H9 (cell line): ENCODE measurements at regions not wholly inside any gene's neighbourhood (a gene's known extent, or its start where the extent isn't known, plus 50 kb on each side); places are given as distances from the start of the nearest gene placed in this dataset.

Source experiments
- DNase-seq: peaks from one replicate; pipeline ENCODE4 v3.0.0-alpha.2; 2017
- H2AFZ ChIP-seq: one replicate; pipeline ENCODE4 v1.6.1; 2013; ENCODE audit warnings: mild to moderate bottlenecking, low read length, control low read depth, moderate library complexity
- H2AK5ac ChIP-seq: 2 replicates; pipeline ENCODE4 v1.6.1; 2013; ENCODE audit warnings: low read length, control low read depth, mixed read lengths; ENCODE audit not compliant: insufficient read length
- H2BK120ac ChIP-seq: one replicate; pipeline ENCODE4 v1.6.1; 2013; ENCODE audit warnings: low read depth, mild to moderate bottlenecking, low read length, control low read depth, inconsistent platforms; ENCODE audit not compliant: poor library complexity, severe bottlenecking
- H2BK12ac ChIP-seq: 2 replicates; pipeline ENCODE4 v1.6.1; 2013; ENCODE audit warnings: low read length, control low read depth, mixed read lengths, low read depth; ENCODE audit not compliant: insufficient read length
- H2BK15ac ChIP-seq: 2 replicates; pipeline ENCODE4 v1.6.1; 2013; ENCODE audit warnings: low read depth, low read length, control low read depth
- H2BK20ac ChIP-seq: one replicate; pipeline ENCODE4 v1.6.1; 2013; ENCODE audit warnings: low read depth, mild to moderate bottlenecking, low read length, control low read depth, inconsistent platforms; ENCODE audit not compliant: poor library complexity, severe bottlenecking
- H2BK5ac ChIP-seq: 2 replicates; pipeline ENCODE4 v1.6.1; 2013; ENCODE audit warnings: low read length, control low read depth, mixed read lengths; ENCODE audit not compliant: insufficient read length
- H3K14ac ChIP-seq: 2 replicates; pipeline ENCODE4 v1.6.1; 2013; ENCODE audit warnings: low read length, control low read depth; ENCODE audit not compliant: insufficient read depth
- H3K18ac ChIP-seq: 2 replicates; pipeline ENCODE4 v1.6.1; 2013; ENCODE audit warnings: low read depth, mild to moderate bottlenecking, mixed read lengths, low read length, control low read depth; ENCODE audit not compliant: insufficient read length
- H3K23ac ChIP-seq: 2 replicates; pipeline ENCODE4 v1.6.1; 2013; ENCODE audit warnings: low read length, control low read depth, mixed read lengths, low read depth; ENCODE audit not compliant: insufficient read length
- H3K23me2 ChIP-seq: 2 replicates; pipeline ENCODE4 v1.6.1; 2013; ENCODE audit warnings: low read depth, mild to moderate bottlenecking, mixed read lengths, low read length, control low read depth; ENCODE audit not compliant: insufficient read length, poor library complexity, severe bottlenecking
- H3K27ac ChIP-seq: 2 replicates; pipeline ENCODE4 v1.5.1; 2013; ENCODE audit warnings: low read length, control low read depth, mixed read lengths, low read depth; ENCODE audit not compliant: insufficient read length
- H3K27me3 ChIP-seq: 2 replicates; pipeline ENCODE4 v1.6.1; 2013; ENCODE audit warnings: low read length, control low read depth, inconsistent platforms; ENCODE audit not compliant: insufficient read depth
- H3K4ac ChIP-seq: 2 replicates; pipeline ENCODE4 v1.6.1; 2013; ENCODE audit warnings: low read depth, mild to moderate bottlenecking, control low read depth, inconsistent platforms, low read length, moderate library complexity
- H3K4me1 ChIP-seq: 2 replicates; pipeline ENCODE4 v1.6.1; 2013; ENCODE audit warnings: low read length, control low read depth, inconsistent platforms; ENCODE audit not compliant: insufficient read depth
- H3K4me2 ChIP-seq: 2 replicates; pipeline ENCODE4 v1.6.1; 2013; ENCODE audit warnings: low read length, control low read depth, mixed read lengths; ENCODE audit not compliant: insufficient read length, insufficient read depth
- H3K56ac ChIP-seq: 2 replicates; pipeline ENCODE4 v1.6.1; 2013; ENCODE audit warnings: low read depth, mild to moderate bottlenecking, mixed read lengths, low read length, control low read depth; ENCODE audit not compliant: insufficient read length
- H3K79me1 ChIP-seq: 2 replicates; pipeline ENCODE4 v1.6.1; 2013; ENCODE audit warnings: low read depth, mild to moderate bottlenecking, moderate library complexity, low read length, control low read depth, inconsistent platforms; ENCODE audit not compliant: insufficient read depth, poor library complexity, severe bottlenecking
- H3K79me2 ChIP-seq: 2 replicates; pipeline ENCODE4 v1.6.1; 2013; ENCODE audit warnings: low read length, control low read depth, inconsistent platforms; ENCODE audit not compliant: insufficient read depth
- H3K9ac ChIP-seq: 2 replicates; pipeline ENCODE4 v1.6.1; 2013; ENCODE audit warnings: low read length, control low read depth, mixed read lengths; ENCODE audit not compliant: insufficient read length; ENCODE audit errors: extremely low read depth
- H3K9me3 ChIP-seq: one replicate; pipeline ENCODE4 v1.6.1; 2013; ENCODE audit warnings: low read depth, low read length, inconsistent platforms; ENCODE audit not compliant: control insufficient read depth
- H3T11ph ChIP-seq: one replicate; pipeline ENCODE4 v1.6.1; 2013; ENCODE audit warnings: mild to moderate bottlenecking, low read length, control low read depth, inconsistent platforms
- H4K20me1 ChIP-seq: one replicate; pipeline ENCODE4 v1.6.1; 2013; ENCODE audit not compliant: control insufficient read depth, insufficient read length, insufficient read depth
- H4K5ac ChIP-seq: 2 replicates; pipeline ENCODE4 v1.6.1; 2013; ENCODE audit warnings: low read depth, mild to moderate bottlenecking, mixed read lengths, low read length, control low read depth; ENCODE audit not compliant: insufficient read length
- H4K8ac ChIP-seq: replicated peaks from 2 replicates; pipeline ENCODE4 v1.6.1; 2013; ENCODE audit warnings: low read length, control low read depth, mixed read lengths, low read depth; ENCODE audit not compliant: insufficient read length
- H4K91ac ChIP-seq: 2 replicates; pipeline ENCODE4 v1.6.1; 2013; ENCODE audit warnings: low read depth, mild to moderate bottlenecking, moderate library complexity, mixed read lengths, low read length, control low read depth; ENCODE audit not compliant: insufficient read length
- H3K27ac Mint-ChIP-seq, 3 experiments: 2 replicates in 2 of 3; 3 replicates in 1 of 3; pipeline ENCODE4 v1.8.0; 2020 to 2021; ENCODE audit warnings: mixed read lengths in 3 of 3, mild to moderate bottlenecking in 1 of 3, moderate library complexity in 1 of 3
- H3K27me3 Mint-ChIP-seq: 2 replicates; pipeline ENCODE4 v1.8.0; 2021; ENCODE audit warnings: low read depth, mild to moderate bottlenecking, moderate library complexity, mixed read lengths
- H3K36me3 Mint-ChIP-seq, 3 experiments: 2 replicates in 2 of 3; 3 replicates in 1 of 3; pipeline ENCODE4 v1.8.0; 2020 to 2021; ENCODE audit warnings: low read depth in 3 of 3, mixed read lengths in 3 of 3; ENCODE audit not compliant: insufficient read depth in 1 of 3
- H3K4me1 Mint-ChIP-seq, 2 experiments: 2 replicates each; pipeline ENCODE4 v1.8.0; 2020; ENCODE audit warnings: mixed read lengths in 2 of 2
- H3K4me3 Mint-ChIP-seq, 2 experiments: 2 replicates in 1 of 2; 3 replicates in 1 of 2; pipeline ENCODE4 v1.8.0; 2020 to 2021; ENCODE audit warnings: mild to moderate bottlenecking in 2 of 2, mixed read lengths in 2 of 2, moderate library complexity in 1 of 2
- H3K9me3 Mint-ChIP-seq, 2 experiments: 2 replicates in 1 of 2; 3 replicates in 1 of 2; pipeline ENCODE4 v1.8.0; 2020; ENCODE audit warnings: mild to moderate bottlenecking in 2 of 2, mixed read lengths in 2 of 2, moderate library complexity in 1 of 2
- CTCF ChIP-seq: fragments of 200-600 bp; sonication (generic); conservative IDR thresholded peaks from 3 replicates; pipeline ENCODE4 v1.8.0; 2021; ENCODE audit warnings: antibody characterized with exemption, mild to moderate bottlenecking
- WGBS: extraction: QIAGEN DNeasy Blood & Tissue Kit; methylation state at CpG from one replicate; pipeline ENCODE4 v1.1.7; 2013; ENCODE audit warnings: missing lambda C conversion rate, low lambda C conversion rate, mixed read lengths; ENCODE audit not compliant: insufficient read length; ENCODE audit errors: extremely low coverage; 5-methylcytosine and 5-hydroxymethylcytosine counted together

GRCh38 chr15:89035658-89036057 is 52.6 kb upstream of the ABHD2 start:
- Histone ChIP-seq H2AFZ (no peak overlapping the region), H3K14ac (no peak overlapping the region), H4K8ac (no peak overlapping the region), H4K5ac (no peak overlapping the region), H3T11ph (no peak overlapping the region), H4K20me1 (no peaks in the 10 kb centered on the region), H3K27ac (no peak overlapping the region), H3K23me2 (no peaks in the 10 kb centered on the region), H3K4ac (no peak overlapping the region), H2BK20ac (no peak overlapping the region), H3K18ac (no peak overlapping the region), H3K23ac (no peak overlapping the region), H3K4me2 (no peak overlapping the region), H3K79me1 (no peaks in the 10 kb centered on the region), H3K4me1 (no peaks in the 10 kb centered on the region), H3K56ac (no peak overlapping the region), H2BK12ac (no peak overlapping the region), H3K27me3 (no peaks in the 10 kb centered on the region), H2BK120ac (no peak overlapping the region), H3K9me3 (no peaks in the 10 kb centered on the region), H4K91ac (no peak overlapping the region), H2AK5ac (no peak overlapping the region), H3K79me2 (no peaks in the 10 kb centered on the region), H2BK5ac (no peak overlapping the region), H2BK15ac (no peak overlapping the region), H3K9ac (no peak overlapping the region)
- Mint-ChIP-seq H3K36me3 (peaks cover 2 to 5% (median 2%) of the 10 kb centered on the region in 3 experiments; a peak in 3 of 7 replicates), H3K27me3 (peaks cover 6% of the 10 kb centered on the region), H3K4me3 (no peak overlapping the region), H3K9me3 (peaks cover 4 to 6% of the 10 kb centered on the region in 2 experiments; a peak in 4 of 5 replicates), H3K27ac (no peak overlapping the region), H3K4me1 (peaks cover 3% of the 10 kb centered on the region in 2 experiments)
- DNase-seq, result no peak
- no peak for TF ChIP-seq CTCF
- WGBS, result no CpG with 5 or more reads among the region's 2 CpGs
